ENCODE measurements at regions not wholly inside any gene's neighbourhood (a gene's known extent, or its start where the extent isn't known, plus 50 kb on each side); places are given as distances from the start of the nearest gene placed in this dataset.
"Not testable (repeated sequence)": the region's sequence is repeated elsewhere in the genome, so short reads cannot be mapped to it uniquely, and the experiment has no call there.

DNA sequence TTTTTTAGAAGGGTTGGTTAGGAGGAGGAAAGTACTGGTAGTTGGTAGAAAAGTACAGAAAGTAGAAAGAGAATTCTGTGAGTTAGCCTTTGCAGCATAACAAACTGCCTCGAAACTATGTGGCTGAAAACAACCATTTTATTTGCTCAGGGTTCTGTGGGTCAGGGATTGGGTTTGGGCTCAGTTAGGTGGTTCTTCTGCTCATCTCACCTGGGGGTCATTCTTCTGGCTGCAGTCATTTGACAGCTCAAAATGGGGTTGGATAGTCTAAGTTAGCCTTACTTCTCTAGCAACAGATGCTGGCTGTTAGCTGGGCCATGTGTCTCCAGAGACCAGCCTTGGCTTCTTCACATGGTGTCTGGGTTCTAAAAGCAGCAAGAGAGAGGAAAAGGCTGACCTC, 119.4 kb downstream of the SMIM20 start:
- in situ Hi-C loops (cut with HindIII; ENCODE audit: low pct_unique_long_range_greater_than_20kb, low sequenced_read_pairs) = no loop called here

DNA sequence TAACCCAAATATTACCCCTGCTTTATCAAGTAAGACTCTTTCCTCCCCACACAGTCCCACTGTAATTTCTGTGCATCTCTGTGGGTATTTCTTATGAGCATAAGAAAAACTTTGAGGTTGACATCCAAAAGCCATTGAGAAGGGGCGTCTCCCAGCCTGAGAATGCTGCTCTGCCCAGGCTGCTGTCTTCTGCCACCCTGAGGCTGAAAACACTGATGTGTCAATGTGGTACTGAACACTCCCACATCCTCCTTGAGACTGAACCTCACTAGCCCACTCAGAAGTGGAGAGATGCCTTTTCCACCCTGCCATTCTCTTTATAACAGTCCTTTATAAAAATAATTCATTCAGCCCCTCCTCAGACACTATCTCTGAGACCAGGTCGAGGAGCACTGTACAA, 120.8 kb downstream of the SMIM20 start:
- no peak for DNase-seq (ENCODE audit: low read depth)
- in situ Hi-C loops (cut with HindIII; ENCODE audit: low pct_unique_long_range_greater_than_20kb, low sequenced_read_pairs) = no loop called here

More for the DNA sequence above, 119.4 kb downstream of the SMIM20 start:
- DNase-seq (ENCODE audit: low read depth) = no peak

DNA sequence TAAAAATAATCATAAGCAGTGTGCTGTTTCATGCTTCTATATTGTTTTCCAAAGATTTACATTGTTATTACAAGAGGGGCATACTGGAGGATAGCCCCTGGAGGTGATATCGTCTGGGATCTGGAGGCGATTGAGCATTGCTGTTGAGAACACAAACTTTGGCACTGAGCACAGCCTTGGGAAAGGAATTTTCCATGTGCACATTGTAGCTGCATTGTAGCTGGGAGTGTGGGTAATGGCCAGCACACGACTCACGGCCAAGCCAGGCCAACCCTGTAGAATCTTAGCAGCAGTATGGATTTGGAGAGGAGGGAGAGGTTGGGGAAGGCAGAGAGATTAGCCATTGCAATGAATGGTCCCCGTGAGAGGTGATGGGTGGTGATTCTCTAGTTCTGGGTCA, 121.9 kb downstream of the SMIM20 start:
- in situ Hi-C loops (cut with HindIII; ENCODE audit: low pct_unique_long_range_greater_than_20kb, low sequenced_read_pairs) = no loop called here
- DNase-seq (ENCODE audit: low read depth) = no peak

DNA sequence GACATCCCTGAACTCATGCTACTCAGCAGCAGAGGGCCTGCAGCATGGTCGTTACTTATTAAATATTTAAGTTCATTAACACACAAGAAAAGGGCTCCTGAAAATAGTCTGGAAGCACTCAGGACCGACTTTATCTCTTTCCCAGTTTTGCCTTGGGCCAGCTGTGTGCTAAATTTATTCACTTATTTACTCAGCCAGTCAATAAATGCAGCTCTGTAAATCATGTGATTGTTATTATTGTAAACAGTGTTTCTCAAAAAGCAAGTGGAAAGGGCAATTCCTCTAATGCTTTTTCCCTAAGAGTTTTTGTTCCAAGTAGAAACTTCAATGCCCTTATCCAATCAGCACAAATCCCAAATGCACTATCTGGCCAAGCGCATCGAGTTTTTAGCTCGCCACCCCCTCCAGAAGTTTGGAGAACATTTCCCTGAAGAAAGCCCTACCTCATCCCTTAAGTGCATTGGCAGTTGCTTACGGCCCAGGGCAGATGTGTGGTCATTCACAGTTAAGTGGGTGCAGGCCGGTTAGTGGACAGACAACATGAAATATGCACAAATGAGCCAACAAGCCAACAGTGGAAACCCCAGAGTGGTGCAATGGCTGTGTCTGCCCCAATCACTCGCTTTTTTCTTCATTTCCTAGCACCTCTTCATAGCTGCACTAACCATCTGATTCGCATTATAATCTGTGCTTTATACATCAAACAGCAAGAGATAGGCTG, 125.8 kb downstream of the SMIM20 start:
- in situ Hi-C loops (cut with HindIII; ENCODE audit: low pct_unique_long_range_greater_than_20kb, low sequenced_read_pairs) = no loop called here
- DNase-seq (ENCODE audit: low read depth) = no peak

DNA sequence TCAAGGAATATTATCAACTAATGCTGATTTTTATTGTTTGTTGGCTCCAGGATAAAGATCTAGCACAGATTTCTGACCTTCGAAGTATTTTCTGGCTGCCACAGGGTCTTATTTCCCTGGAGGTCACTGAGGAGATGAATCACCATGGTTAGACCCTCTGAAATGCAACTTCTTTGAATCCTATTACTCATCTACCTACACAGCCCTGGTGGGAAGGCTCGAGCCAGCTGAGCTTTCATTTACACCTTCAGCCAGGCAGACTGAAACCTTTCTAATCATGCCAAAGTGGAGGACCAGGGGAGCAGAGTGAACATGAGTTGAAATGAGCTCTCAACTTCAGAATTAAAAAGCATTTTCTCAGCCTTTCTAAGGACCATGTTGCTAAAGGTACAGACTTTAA, 130.5 kb downstream of the SMIM20 start:
- no peak for DNase-seq (ENCODE audit: low read depth)
- in situ Hi-C loops (cut with HindIII; ENCODE audit: low pct_unique_long_range_greater_than_20kb, low sequenced_read_pairs) = no loop called here

DNA sequence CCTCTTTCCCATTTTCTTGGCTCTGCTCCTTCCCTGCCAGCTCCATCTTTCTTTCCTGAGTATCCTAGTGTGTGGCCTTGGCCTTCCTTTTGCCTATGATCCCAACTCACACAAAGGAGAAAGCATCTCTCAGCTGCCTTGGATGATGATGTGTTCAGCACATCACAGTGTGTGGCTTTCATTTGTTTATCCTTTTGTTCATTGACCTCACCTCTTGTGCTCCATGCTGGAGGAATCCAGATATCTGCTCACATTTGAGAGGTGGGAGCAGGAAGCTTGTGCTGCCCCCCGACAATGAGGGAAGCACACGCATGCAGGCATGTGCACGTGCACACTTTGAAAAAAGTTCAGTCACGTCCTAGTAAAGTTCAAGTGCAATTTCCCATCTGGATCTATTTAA, 131.0 kb downstream of the SMIM20 start:
- in situ Hi-C loops (cut with HindIII; ENCODE audit: low pct_unique_long_range_greater_than_20kb, low sequenced_read_pairs) = no loop called here
- no peak for DNase-seq (ENCODE audit: low read depth)

DNA sequence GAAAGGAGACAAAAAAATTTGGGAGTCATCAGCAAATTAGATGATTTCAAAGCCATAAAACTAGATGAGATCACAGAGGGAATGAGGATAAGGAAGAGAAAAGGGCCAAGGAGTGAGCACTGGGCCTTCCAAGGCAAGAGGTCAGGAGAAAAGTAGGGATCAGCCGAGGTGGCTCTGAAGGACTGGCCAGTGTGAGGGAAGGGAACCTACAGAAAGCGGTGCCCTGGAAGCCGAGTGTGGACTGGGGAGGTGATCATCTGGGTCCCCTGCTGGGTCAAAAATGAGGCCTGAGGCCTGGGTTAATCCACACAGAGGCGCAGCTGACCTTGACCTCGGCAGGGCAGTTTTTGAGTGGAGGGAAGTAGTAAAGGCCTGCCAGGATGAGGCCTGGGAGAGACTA, 133.8 kb downstream of the SMIM20 start:
- no peak for DNase-seq (ENCODE audit: low read depth)
- in situ Hi-C loops (cut with HindIII; ENCODE audit: low pct_unique_long_range_greater_than_20kb, low sequenced_read_pairs) = no loop called here

DNA sequence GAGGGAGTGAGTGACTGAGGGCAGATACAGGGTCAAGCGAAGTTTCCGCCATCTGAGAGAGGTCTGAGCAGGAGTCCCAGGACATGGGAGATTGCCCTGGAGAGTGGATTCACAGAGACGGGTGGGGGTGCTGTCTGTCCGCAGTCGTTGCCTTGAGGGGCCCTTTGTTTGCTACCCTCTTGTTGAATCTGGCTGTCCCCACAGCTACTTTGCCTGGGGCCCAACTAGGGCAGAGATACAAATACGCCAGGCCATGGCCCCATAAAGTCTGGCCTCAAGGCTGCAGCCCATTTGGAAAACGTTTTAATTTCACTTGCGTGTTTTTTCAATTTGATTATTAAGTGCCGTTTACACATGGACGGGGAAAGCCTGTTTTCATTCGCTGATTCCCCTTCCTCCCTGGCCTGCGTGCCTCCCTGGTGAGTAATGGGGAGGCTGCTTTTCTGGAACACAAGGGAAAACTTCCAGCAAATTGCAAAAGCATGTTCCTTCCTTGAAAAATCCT, 134.4 kb downstream of the SMIM20 start:
- in situ Hi-C loops (cut with HindIII; ENCODE audit: low pct_unique_long_range_greater_than_20kb, low sequenced_read_pairs) = no loop called here
- DNase-seq (ENCODE audit: low read depth) = no peak

DNA sequence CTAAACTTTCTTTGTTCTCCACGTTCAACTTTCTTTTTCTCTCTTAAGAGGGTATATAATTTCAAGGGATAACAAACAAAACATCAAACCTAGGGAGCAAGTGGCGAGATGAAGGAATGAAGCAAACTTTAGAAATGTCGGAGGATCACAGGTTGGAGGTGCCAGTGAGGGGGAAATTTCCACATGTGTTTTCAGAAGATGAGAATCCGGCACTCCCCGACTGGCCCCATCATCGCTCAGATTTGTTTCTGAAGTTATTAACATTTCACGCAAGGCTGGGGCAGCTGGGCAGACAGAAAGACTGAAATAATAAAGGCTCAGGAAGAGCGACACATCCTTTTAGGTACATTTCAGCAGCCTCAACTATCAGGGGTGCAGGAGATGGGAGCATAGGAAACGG, 134.9 kb downstream of the SMIM20 start:
- in situ Hi-C loops (cut with HindIII; ENCODE audit: low pct_unique_long_range_greater_than_20kb, low sequenced_read_pairs) = no loop called here

DNA sequence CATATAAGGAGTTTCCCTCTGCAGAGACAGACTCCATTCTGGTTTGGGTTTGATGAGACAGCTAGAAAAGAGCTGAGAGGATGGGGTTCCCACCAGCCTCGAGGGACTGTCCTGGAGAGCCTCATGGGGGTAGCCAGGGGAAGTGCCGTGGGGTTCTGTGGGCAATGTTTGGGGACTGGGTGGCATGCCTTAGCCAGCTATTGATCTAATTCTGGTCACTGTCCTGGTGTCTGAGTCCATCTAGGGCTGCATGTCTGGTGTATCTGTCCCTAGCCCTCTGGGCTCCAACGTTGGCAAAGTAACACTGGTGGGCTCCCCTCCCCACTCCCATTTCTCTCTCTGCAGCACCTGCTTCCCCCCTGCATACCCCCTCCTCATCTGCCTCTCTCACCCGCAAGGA, 135.4 kb downstream of the SMIM20 start:
- in situ Hi-C loops (cut with HindIII; ENCODE audit: low pct_unique_long_range_greater_than_20kb, low sequenced_read_pairs) = no loop called here

More for the DNA sequence above, 134.9 kb downstream of the SMIM20 start:
- DNase-seq (ENCODE audit: low read depth) = no peak

DNA sequence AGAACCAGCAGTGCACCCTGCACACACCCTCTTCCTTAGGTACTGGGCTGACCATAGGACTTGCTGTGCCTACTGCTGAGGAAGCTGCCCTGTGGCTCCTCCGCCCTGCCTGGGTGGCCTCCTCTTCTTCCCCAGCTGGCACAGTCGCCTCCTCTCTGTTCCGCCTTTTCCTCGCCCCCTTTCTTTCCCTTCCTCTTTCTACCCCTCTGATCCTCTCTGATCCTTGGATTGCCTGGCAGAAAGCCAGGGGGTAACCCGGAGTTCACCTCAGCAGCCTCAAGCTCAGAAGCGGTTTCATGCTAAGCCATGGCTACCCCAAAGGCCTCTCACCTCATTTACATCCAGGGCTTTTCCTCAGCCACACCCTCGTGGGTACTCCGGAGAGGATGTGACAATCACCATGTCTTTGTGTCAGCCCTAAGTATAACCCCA, 136.2 kb downstream of the SMIM20 start:
- DNase-seq (ENCODE audit: low read depth) = no peak
- in situ Hi-C loops (cut with HindIII; ENCODE audit: low pct_unique_long_range_greater_than_20kb, low sequenced_read_pairs) = no loop called here

More for the DNA sequence above, 135.4 kb downstream of the SMIM20 start:
- DNase-seq (ENCODE audit: low read depth) = no peak

DNA sequence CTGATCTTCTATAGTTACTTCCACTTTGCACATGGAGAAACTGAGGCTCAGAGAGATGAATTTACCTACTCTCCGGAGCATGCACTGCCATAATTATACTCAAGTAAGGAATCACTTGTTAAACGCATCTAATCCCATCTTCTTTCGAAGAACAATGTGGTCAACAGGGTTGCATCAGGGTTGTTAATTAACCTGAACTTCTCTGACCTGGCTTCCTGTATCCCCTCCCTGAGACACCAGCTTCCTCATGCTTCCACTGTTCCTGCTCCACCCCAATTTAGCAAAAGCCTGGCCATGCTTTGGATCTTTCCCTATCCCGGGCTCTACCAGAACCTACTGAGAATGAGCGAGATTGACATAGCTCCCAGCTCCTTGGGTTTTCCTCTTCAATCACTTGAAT, 136.7 kb downstream of the SMIM20 start:
- DNase-seq (ENCODE audit: low read depth) = no peak
- in situ Hi-C loops (cut with HindIII; ENCODE audit: low pct_unique_long_range_greater_than_20kb, low sequenced_read_pairs) = no loop called here

DNA sequence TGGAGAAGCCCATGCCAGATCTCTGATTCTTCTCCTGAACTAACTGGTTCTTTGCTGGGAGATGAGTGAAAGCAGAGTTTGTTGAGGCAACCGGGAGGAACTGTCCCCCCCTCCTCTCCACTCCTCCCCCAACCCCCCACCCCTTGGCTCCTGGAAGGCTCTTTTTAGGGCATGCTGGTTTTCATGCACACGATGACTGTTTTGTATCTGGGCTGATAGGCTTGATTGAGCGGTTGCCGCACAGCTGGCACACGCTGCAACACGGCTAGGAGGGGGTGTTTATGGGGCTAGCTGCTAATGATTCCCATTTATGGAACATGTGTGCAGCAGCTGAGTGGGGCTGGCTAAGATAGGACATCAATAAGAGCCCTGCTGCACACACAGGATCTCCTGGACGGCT, 137.2 kb downstream of the SMIM20 start:
- in situ Hi-C loops (cut with HindIII; ENCODE audit: low pct_unique_long_range_greater_than_20kb, low sequenced_read_pairs) = no loop called here
- DNase-seq (ENCODE audit: low read depth) = no peak

DNA sequence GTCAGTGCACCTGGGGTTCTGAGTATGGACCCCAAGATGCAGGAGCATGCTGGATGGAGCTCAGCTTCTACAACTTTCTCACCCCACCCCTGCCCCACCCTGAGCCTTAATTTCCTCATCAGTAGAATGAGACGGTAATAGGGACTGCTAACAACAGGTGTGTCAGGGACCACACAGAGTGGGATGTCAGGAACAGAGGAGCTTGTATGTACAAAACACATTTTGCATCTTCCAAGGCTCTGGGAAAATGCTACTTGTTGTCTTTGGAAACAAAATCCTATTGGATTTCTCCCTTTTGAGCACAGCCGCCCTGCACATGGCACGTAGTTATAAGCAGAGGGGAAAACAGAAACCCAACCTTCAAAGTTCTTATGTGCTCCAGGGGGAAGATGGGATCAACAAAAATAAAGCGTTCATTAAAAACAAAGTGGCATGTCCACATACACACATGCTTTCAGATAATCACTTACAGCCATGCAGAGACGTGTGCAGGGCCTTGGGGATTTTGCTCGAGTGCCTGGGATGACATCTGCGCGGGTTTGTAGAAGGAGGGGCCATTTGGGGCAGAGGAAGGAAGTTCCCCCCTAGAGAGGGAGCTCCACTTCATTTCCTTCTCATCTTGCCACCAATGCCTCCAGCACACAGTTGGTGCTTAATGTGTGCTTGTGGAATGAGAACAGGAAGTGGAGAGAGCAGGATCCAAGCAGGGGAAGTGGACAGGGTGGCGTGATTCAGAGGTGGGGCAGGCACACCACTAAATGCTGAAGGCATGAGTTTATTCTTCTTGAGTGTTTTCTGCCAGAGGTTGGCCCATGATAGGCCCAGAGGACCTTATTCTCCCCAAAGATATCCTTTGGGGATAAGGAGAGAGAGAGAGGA, 138.9 kb downstream of the SMIM20 start:
- no peak for DNase-seq (ENCODE audit: low read depth)
- in situ Hi-C loops (cut with HindIII; ENCODE audit: low pct_unique_long_range_greater_than_20kb, low sequenced_read_pairs) = no loop called here

DNA sequence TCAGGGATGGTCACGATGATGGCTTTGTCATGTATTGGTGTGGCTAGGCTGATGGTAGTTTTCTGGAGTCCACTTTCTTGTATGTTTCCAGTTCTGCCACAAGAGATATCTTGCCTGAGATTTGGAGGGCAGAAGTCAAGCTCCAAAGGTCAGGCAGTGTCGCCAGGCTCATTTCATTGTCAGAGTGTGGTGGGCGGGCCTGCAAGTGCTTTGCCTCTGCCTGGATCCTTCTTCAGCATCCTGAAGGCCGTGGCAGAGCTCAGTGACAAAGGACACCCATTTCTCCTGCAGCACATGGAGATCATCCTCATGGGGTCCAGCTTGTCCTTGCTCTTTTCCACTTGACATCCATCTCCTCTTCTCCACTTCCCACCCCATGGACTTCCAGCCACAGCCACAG, 139.7 kb downstream of the SMIM20 start:
- in situ Hi-C loops (cut with HindIII; ENCODE audit: low pct_unique_long_range_greater_than_20kb, low sequenced_read_pairs) = no loop called here
- DNase-seq (ENCODE audit: low read depth) = no peak

DNA sequence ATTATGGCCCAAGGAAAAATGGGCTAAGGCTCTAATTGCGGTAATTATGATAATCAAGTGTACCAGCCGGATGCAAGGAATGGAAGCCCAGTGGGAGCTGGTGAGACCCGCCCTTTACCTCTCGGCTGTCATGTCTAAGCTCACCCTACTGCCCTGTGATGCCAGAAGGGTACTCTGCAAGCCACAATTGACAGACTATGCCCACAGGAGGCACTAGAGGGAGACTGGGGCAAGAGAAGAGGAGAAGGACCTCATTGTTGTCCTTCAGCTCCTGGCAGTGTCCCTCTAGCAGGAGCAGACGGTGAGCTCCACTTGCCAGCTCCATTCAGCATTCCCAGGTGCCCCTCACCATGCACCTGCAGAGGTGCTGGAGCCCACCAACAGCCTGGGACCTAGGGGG, 141.8 kb downstream of the SMIM20 start:
- no peak for DNase-seq (ENCODE audit: low read depth)
- in situ Hi-C loops (cut with HindIII; ENCODE audit: low pct_unique_long_range_greater_than_20kb, low sequenced_read_pairs) = no loop called here

DNA sequence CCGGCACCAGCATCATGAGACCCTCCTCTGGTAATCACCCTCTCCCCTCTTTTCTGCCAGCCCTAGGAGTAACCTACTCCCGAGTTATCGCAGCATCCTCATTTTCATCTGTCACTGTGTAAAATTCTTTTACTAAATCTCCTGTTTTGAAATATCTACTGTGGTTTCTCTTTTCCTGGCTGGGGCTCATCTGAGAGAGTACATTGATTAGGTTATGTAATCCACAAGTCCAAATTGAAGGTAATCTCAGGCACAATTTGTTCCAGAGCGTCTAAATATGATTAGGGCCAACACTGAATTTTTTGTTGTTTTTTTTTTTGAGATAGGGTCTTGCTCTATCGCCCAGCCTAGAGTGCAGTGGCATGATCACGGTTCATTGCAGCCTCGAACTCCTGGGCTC, 142.4 kb downstream of the SMIM20 start:
- in situ Hi-C loops (cut with HindIII; ENCODE audit: low pct_unique_long_range_greater_than_20kb, low sequenced_read_pairs) = no loop called here
- no peak for DNase-seq (ENCODE audit: low read depth)

DNA sequence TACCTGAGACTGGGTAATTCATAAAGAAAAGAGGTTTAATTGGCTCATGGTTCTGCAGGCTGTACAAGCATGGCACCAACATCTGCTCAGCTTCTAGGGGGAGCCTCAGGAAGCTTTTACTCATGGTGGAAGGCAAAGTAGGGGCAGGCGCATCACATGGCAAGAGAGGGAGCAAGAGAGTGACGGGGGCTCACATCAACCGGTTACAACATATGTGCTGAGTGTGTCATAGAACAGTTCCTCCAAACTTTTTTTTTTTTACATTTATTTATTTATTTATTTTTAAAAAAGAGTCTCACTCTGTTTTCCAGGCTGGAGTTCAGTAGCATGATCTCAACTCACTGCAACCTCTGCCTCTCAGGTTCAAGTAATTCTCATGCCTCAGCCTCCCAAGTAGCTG, 143.8 kb downstream of the SMIM20 start:
- DNase-seq (ENCODE audit: low read depth); in situ Hi-C loops (cut with HindIII; ENCODE audit: low pct_unique_long_range_greater_than_20kb, low sequenced_read_pairs): not testable (repeated sequence)

DNA sequence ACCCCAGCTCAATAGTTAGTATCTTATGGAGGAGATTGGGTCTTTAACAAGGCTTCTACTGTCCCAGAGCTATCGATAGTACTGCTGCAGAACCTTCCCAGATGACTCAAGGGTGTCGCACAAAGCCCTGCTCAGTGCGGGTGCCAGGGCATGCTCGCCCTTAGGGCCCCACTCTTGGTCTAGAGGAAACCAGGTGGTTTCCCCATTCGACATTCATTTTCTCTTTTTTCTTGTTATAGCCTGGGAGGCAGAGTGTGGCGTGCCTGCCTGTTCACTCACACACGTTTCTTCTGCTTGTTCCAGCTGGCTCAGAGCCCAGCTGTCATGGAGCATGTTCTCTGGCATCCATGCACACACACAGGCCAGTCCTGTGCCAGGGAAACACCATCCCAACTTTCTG, 144.5 kb downstream of the SMIM20 start:
- in situ Hi-C loops (cut with HindIII; ENCODE audit: low pct_unique_long_range_greater_than_20kb, low sequenced_read_pairs) = no loop called here

More for the DNA sequence above, 144.5 kb downstream of the SMIM20 start:
- DNase-seq (ENCODE audit: low read depth) = no peak

All from Caki2 (cell line).